Esophagus squamous epithelium (tissue), 5 donors: ENCODE measurements at regions not wholly inside any gene's neighbourhood (a gene's known extent, or its start where the extent isn't known, plus 50 kb on each side); places are given as distances from the start of the nearest gene placed in this dataset.
A peak's percentile ranks its signal among the peaks of the same experiment; 100 is the strongest.
"Not testable (repeated sequence)": the region's sequence is repeated elsewhere in the genome, so short reads cannot be mapped to it uniquely, and the experiment has no call there.

Source experiments
- DNase-seq: peaks from one replicate; lab custom pipeline; 2025; lab: John Stamatoyannopoulos, UW
- H3K27ac ChIP-seq, 4 donors: fragments of 200-600 bp; sonication (generic); one replicate each; pipeline ENCODE4 v1.5.1; 2016 to 2019; ENCODE audit warnings: mild to moderate bottlenecking in 1 of 4
- H3K27me3 ChIP-seq, 4 donors: fragments of 200-600 bp; sonication (generic); 1 replicate in 3 of 4; 2 replicates in 1 of 4; pipeline versions ENCODE4 v1.5.1 to v1.6.0; 2017 to 2021; ENCODE audit warnings: antibody characterized with exemption in 1 of 4
- H3K36me3 ChIP-seq, 3 donors: fragments of 200-600 bp; sonication (generic); one replicate each; pipeline ENCODE4 v1.5.1; 2016 to 2019
- H3K4me1 ChIP-seq, 3 donors: fragments of 200-600 bp; sonication (generic); one replicate each; pipeline ENCODE4 v1.5.1; 2017 to 2019
- H3K4me3 ChIP-seq, 4 donors: fragments of 200-600 bp; sonication (generic); 1 replicate in 3 of 4; 2 replicates in 1 of 4; pipeline ENCODE4 v1.5.1; 2016 to 2019; ENCODE audit warnings: mild to moderate bottlenecking in 2 of 4, moderate library complexity in 1 of 4
- H3K9me3 ChIP-seq, 3 donors: fragments of 200-600 bp; sonication (generic); one replicate each; pipeline ENCODE4 v1.5.1; 2016 to 2019
- POLR2A ChIP-seq, 4 donors: fragments of 450-650 bp; IDR thresholded peaks; one replicate each; pipeline ENCODE4 v1.6.1; 2017; ENCODE audit warnings: antibody characterized with exemption in 4 of 4, mild to moderate bottlenecking in 4 of 4, moderate library complexity in 3 of 4
- WGBS, 2 donors: methylation state at CpG; one replicate each; pipeline ENCODE4 v1.1.5; 2018; 5-methylcytosine and 5-hydroxymethylcytosine counted together
- intact Hi-C: fragments of 100-400 bp; cut with DNase I; formaldehyde crosslinking; loops from one replicate; pipeline ENCODE4 v1.15.0; 2022
- TF ChIP-seq, protein P1 (sequence below), 6 experiments: fragments of 450-650 bp in 4 of 6; fragments of 200-600 bp in 2 of 6; sonication (generic) in 2 of 6; IDR thresholded peaks; one replicate each; pipeline ENCODE4 v1.5.1; 2016 to 2019; ENCODE audit warnings: antibody characterized with exemption in 6 of 6, mild to moderate bottlenecking in 4 of 6, moderate library complexity in 4 of 6
- donor health status: DM: yes; HTN: yes; CAD: no.

DNA sequence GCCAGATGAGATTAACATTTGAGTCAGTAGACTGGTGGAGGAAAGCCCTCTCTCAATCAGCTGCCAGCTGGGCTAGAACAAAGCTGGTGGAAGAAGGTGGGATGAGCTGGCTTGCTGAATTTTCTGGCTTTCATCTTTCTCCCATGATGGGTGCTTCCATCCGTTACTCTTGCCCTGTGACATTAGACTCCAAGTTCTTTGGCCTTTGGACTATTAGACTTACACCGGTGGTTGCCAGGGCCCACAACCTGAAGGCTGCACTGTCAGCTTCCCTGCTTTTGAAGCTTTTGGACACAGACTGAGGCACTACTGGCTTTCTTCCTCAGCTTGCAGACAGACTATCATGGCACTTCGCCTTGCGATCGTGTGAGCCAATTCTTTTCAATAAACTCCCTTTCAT is 642.7 kb downstream of the TAF11L14 start:
- intact Hi-C loops, result no loop called here
- WGBS, 2 donors, result 93 to 94% methylated on average over 5 of the region's 5 CpGs
- no peaks in the 10 kb centered on the region for H3K4me1 ChIP-seq
- H3K9me3 ChIP-seq, result no peaks in the 10 kb centered on the region
- H3K36me3 ChIP-seq, result no peaks in the 10 kb centered on the region
- H3K27me3 ChIP-seq, result no peaks in the 10 kb centered on the region
- TF ChIP-seq, protein P1, sequence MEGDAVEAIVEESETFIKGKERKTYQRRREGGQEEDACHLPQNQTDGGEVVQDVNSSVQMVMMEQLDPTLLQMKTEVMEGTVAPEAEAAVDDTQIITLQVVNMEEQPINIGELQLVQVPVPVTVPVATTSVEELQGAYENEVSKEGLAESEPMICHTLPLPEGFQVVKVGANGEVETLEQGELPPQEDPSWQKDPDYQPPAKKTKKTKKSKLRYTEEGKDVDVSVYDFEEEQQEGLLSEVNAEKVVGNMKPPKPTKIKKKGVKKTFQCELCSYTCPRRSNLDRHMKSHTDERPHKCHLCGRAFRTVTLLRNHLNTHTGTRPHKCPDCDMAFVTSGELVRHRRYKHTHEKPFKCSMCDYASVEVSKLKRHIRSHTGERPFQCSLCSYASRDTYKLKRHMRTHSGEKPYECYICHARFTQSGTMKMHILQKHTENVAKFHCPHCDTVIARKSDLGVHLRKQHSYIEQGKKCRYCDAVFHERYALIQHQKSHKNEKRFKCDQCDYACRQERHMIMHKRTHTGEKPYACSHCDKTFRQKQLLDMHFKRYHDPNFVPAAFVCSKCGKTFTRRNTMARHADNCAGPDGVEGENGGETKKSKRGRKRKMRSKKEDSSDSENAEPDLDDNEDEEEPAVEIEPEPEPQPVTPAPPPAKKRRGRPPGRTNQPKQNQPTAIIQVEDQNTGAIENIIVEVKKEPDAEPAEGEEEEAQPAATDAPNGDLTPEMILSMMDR (IDR thresholded peaks at IDR 0.05), result no peak
- TF ChIP-seq POLR2A (IDR thresholded peaks at IDR 0.05), result no peak
- H3K4me3 ChIP-seq, result no peak overlapping the region
- H3K27ac ChIP-seq, result no peak overlapping the region
- DNase-seq, result no peak

DNA sequence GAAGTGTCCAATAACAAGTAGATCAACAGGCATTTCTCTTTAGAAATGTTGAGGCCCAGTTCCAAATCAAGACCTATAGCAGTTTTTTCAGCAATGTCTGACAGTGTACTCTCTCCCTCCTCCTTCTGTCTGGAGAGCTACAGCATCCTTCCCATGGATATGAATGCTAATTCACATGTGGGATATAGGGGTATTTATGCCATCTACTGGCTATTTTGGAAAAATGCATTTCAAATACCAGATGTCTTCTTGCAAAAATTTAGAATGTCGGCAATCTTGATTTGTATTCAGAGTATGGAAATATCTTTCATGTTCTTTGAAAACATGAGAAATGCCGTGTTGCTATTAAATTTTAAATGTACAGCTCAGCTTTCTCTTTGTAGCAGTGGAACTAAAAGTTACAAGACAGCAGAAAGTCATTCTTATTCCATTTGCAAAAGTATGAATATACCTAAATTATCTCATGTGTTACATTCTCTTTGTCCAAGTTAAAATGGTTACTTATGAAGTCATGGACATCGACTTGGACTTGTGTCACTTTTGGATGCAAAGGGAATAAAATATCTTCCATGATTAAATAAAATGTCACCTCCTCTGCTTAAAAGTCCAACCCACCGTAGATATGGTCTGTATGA is 647.8 kb downstream of the TAF11L14 start:
- TF ChIP-seq, protein P1 (IDR thresholded peaks at IDR 0.05), result peak in 3 of 6 experiments; percentile 33 to 59 (median 43)
- TF ChIP-seq POLR2A (IDR thresholded peaks at IDR 0.05), result no peak
- H3K4me1 ChIP-seq, result no peaks in the 10 kb centered on the region
- no peaks in the 10 kb centered on the region for H3K36me3 ChIP-seq
- H3K27ac ChIP-seq, result no peak overlapping the region
- intact Hi-C loops, result no loop called here
- WGBS, 2 donors, result 38 to 44% methylated on average over 4 of the region's 4 CpGs
- H3K27me3 ChIP-seq, result no peaks in the 10 kb centered on the region
- DNase-seq, result no peak
- H3K9me3 ChIP-seq, result no peaks in the 10 kb centered on the region
- no peak overlapping the region for H3K4me3 ChIP-seq

DNA sequence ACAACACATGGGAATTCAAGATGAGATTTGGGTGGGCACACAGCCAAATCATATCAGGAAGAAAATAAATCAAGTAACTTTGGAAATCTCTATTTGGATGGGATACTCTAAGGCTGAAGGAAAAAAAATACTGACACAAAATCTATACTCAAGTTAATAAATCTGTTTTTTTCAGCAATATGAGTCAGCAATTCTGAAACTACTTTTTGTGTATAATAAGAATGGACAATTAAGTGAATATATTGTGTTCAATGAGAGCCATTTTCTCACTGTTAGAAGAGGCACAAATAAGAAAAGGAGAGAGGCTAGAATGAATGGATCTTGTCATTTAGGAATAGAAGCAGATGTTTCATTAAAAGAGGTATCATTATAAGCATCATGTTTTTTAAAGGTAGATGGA is 651.0 kb downstream of the TAF11L14 start:
- no peak for DNase-seq
- TF ChIP-seq POLR2A (IDR thresholded peaks at IDR 0.05), result no peak
- TF ChIP-seq, protein P1 (IDR thresholded peaks at IDR 0.05), result no peak
- intact Hi-C loops, result no loop called here
- Histone ChIP-seq H3K4me1 (no peaks in the 10 kb centered on the region), H3K27me3 (no peaks in the 10 kb centered on the region), H3K4me3 (no peak overlapping the region), H3K27ac (no peak overlapping the region), H3K9me3 (no peaks in the 10 kb centered on the region), H3K36me3 (no peaks in the 10 kb centered on the region)

DNA sequence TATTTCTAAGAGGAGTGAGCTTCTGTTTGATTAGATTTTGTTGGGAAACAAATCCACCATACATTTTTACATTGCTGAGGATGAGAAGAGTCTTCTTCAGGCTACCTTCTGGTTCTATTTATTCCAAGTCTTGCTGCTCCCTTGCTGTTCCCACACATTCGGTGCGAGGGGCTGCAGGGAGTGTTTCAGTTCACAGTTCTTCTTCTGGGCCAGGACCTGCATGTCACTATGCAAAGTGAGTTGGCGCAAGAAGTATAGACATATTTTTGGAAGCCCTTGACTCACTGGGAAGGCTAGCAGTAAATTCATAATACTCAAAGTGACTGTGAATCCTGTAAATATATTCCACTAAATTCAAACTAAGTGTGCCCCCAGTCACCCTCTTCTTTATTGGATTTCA is 657.9 kb downstream of the TAF11L14 start:
- Histone ChIP-seq H3K9me3 (no peaks in the 10 kb centered on the region), H3K4me3 (no peak overlapping the region), H3K27ac (no peak overlapping the region), H3K27me3 (no peaks in the 10 kb centered on the region), H3K36me3 (no peaks in the 10 kb centered on the region), H3K4me1 (no peaks in the 10 kb centered on the region)
- WGBS, 2 donors, result 72 to 94% methylated on average over 3 of the region's 3 CpGs
- TF ChIP-seq POLR2A (IDR thresholded peaks at IDR 0.05), result no peak
- TF ChIP-seq, protein P1 (IDR thresholded peaks at IDR 0.05), result no peak
- no peak for DNase-seq
- intact Hi-C loops, result no loop called here

DNA sequence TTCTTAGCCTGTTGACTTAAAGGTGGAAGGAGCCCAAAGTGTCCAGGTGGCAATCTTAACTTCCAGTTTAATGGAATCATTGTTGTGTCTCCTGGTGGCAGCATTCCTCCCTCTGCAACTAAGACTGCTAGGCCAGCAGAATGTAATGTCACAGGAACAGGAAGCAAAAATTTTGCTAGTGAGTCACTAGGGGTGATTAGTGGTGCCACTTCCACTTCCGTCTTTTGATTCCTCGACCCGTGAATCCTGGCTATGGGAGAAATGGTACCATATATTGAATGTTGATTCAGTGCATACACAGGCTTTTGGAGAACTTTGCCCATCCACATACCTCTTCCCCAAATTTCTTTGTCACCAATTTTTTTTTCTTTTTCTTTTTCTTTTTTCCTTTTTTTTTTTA is 661.4 kb downstream of the TAF11L14 start:
- H3K4me1 ChIP-seq, H3K36me3 ChIP-seq, H3K9me3 ChIP-seq, H3K27me3 ChIP-seq, H3K4me3 ChIP-seq, DNase-seq, H3K27ac ChIP-seq, intact Hi-C loops: not testable (repeated sequence)
- 75 to 84% methylated on average over 3 of the region's 3 CpGs for WGBS, 2 donors

DNA sequence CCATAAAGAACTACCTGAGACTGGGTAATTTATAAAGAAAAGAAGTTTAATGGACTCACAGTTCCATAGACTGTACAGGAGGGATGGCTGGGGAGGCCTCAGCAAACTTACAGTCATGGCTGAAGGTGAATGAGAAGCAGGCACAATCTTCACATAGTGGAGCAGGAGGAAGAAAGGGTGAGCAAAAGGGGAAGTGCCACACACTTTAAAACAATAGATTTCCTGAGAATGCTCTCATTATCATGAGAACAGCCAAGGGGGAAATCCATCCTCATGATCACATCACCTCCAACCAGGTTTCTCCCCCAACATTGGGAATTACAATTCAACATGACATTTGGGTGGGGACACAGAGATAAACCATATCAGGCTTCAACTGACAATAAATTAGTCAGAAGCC is 664.9 kb downstream of the TAF11L14 start:
- Histone ChIP-seq H3K27me3 (peaks cover 0 to 3% (median 0%) of the 10 kb centered on the region in 4 donors), H3K36me3 (no peaks in the 10 kb centered on the region), H3K4me3 (no peak overlapping the region), H3K27ac (no peak overlapping the region), H3K9me3 (no peaks in the 10 kb centered on the region), H3K4me1 (no peaks in the 10 kb centered on the region)
- no peak for DNase-seq
- no peak for TF ChIP-seq POLR2A (IDR thresholded peaks at IDR 0.05)
- TF ChIP-seq, protein P1 (IDR thresholded peaks at IDR 0.05), result no peak
- intact Hi-C loops, result no loop called here
